ENCODE measurements at regions not wholly inside any gene's neighbourhood (a gene's known extent, or its start where the extent isn't known, plus 50 kb on each side); places are given as distances from the start of the nearest gene placed in this dataset.
"Not testable (repeated sequence)": the region's sequence is repeated elsewhere in the genome, so short reads cannot be mapped to it uniquely, and the experiment has no call there.

DNA sequence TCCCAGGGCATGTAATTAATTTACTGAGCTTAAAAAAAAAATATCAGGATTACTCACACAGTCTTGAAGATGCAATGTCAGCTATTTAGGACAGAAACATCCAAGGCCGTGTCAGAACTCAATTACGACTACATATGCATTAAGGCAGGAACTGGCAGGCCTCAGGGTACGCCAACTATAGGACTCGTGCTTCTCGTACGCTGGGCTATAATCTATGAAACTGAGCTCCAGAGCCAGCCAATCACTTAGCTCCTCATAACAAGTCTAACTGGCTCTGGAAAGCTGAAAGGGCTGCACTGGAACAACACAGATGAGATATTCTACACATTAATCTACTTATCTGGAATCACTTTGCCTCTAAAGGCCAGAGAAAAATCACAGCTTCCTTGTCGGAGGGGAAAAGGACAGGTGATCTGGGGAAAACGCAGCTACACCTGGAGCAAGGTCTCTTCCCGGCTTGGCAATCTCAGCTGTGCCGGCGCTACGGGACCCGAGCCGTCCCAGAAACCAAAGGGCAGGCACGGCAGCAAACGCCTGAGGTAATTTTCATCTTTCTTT is 212.0 kb downstream of the DEPDC1B start:
- no peak for DNase-seq

GRCh38 chr5:60487476-60487875 is 212.5 kb downstream of the DEPDC1B start:
- DNase-seq, result no peak

DNA sequence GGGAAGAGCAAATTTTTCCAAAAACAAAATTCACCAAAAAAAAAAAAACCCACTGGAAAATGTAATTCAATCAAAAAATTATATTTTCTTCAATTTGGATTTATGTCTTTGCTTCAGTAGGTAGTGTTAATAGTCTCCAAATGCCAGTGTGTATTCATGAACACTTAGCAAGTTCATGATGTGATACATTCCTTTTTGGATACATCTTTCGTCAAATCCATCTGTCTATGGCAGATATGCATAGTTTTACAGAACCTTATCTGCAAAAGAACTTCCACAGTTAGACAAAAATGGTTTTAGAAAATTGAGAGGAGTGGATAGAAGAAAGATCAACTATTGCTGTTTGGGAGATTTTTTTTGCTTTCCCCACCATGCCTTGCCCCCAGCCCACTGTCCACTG is 214.6 kb downstream of the DEPDC1B start:
- no peak for DNase-seq

- no peak for DNase-seq
Observed at GRCh38 chr5:60483050-60483449, 216.9 kb downstream of the DEPDC1B start.

- DNase-seq, result no peak
Observed at GRCh38 chr5:60482301-60482700, 217.7 kb downstream of the DEPDC1B start.

- no peak for DNase-seq
Observed at GRCh38 chr5:60479542-60479941, 220.4 kb downstream of the DEPDC1B start.

DNA sequence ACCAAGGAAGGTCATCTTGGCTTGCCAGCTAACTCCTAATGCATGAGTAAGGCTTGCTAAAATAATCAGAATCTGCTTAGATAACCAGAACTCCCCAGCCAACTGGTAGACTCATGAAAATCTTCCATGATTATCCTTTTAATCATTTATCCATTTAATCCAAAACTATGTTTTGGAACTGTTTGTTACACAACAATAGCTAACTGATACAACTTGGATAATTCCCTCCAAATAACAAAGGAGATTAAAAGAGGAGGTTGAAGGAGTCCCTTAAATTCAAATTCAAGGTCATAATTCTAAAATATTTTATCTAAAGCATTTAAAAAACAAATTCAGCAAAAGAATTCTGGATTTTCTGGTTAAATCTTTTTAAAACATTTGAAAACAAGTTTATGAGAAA is 222.1 kb downstream of the DEPDC1B start:
- no peak for DNase-seq

- DNase-seq, result no peak
Observed at GRCh38 chr5:60473654-60474053, 226.3 kb downstream of the DEPDC1B start.

DNA sequence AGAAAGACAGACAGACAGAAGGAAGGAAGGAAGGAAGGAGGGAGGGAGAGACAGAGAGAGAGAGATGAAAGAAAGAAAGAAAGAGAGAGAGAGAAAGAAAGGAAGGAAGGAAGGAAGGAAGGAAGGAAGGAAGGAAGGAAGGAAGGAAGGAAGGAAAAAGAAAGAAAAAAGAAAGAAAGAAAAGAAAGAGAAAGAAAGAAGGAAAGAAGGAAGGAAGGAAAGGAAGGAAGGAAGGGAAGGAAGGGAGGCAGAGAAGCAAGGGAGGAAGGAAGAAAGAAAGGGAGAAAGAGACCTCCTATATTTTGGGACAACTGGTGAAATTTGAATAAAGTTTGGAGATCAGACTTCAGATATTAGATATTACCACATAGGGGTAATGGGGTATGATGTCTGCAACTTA is 226.9 kb downstream of the DEPDC1B start:
- not testable (repeated sequence) for DNase-seq

GRCh38 chr5:60470881-60471280 is 229.1 kb downstream of the DEPDC1B start:
- no peak for DNase-seq

GRCh38 chr5:60469286-60469685 is 230.7 kb downstream of the DEPDC1B start:
- no peak for DNase-seq

DNA sequence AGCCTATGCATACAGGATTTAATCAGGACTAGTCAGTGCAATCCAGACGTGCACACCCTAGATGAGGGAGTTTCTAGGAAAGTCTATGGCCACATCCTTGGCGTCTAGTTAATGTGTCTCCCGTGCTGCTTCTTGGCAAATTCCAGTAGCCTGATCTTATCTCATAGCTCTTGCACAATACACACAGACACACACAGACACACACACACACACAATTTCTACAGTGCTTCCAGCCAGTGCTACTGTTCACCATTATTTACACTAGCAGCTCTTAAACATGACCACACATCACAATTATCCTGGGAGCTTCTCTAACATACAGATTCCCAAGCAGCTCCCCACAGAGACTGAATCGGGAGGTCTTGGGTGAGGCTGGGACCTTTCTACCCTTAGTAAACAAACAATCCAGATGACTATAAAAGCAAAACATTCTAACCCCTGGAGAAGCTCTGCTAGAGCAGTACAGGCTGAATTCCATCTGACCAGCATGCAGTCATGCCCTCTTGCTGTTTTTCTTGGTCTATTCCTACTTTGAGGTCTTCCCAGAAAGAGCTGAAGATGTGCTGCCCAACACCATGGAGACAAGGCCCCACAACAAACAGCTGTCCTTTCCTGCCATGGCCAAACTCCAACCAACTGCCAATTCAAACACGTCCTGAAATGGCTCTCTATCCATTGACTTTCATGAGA is 236.6 kb downstream of the DEPDC1B start:
- no peak for DNase-seq

GRCh38 chr5:60458666-60459065 is 241.3 kb downstream of the DEPDC1B start:
- no peak for DNase-seq

- no peak for DNase-seq
Observed at GRCh38 chr5:60457233-60457632, 242.7 kb downstream of the DEPDC1B start.

DNA sequence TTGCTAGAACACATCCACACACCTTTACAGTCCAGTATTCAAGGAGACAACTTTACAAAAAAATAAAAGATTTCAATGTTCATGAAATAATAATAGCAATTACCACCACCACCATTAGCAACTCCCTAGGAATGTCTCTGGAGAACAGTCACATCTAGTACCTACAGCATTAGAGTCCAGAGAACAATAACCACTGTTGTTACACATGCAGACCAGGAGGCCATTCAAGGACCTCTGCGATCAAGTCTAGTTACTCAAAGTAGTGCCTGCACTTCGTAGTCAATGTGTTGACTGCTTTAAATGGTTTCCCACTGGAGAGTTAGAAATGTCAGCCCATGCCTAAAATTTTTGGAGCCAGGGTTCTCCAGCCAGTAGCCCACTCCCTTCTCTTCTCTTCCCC is 244.4 kb downstream of the DEPDC1B start:
- no peak for DNase-seq

- not testable (repeated sequence) for DNase-seq
Observed at GRCh38 chr5:60454277-60454676, 245.7 kb downstream of the DEPDC1B start.

DNA sequence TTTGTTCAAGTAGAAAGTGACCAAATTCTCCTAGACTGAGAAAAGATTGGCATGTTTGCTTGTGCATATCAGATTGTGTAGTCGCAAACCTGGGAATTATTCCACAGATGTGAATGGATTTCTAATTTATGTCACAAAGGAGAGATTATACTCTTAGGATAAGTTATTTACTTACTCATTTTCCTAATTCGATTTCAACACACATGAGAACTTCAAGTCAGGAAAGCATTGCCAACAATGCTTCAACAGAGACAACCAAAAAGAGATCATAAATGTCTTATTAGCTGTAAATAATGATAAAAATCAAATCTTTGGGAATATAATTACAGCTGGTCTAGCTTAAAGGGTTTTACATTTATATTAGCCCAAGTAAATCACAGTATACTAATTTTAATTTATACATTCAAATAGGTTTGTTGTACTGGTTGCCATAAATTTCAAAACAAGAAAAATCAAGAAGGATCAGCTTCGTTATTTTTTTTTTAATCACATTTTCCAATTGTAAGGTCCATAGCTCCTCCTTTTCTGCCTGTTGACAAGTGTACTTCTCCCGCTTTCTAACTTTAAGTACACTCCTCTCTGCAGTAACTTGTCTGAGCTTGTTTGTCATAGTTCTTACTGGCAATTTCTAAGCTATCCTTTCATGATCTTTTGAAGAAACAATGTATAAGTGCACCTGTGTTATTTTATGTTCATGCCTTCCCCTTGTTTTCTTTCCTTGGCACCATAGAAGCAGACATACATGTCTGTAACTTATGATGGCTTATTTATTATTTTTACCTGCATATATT is 246.6 kb downstream of the DEPDC1B start:
- DNase-seq, result no peak

DNA sequence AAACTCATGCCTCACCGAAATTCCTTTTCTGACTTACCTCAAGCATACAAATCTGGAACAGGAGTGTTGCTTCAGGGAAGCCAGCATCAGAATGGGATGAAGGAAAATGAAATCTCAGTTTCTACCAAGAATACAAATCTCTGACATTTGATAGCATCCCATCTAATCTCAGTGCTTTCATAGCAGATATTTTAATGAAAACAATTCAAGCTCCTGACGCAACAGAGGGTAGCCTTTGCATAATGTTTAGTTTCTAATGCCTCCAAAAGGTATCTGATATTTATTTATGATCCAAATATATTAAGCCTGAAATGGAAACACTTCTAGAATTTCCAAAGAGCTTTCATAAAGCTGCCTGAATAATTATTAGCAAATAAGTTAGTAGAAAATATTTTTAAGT is 251.4 kb downstream of the DEPDC1B start:
- no peak for DNase-seq

- no peak for DNase-seq
Observed at GRCh38 chr5:60447488-60447920, 252.5 kb downstream of the DEPDC1B start.

DNA sequence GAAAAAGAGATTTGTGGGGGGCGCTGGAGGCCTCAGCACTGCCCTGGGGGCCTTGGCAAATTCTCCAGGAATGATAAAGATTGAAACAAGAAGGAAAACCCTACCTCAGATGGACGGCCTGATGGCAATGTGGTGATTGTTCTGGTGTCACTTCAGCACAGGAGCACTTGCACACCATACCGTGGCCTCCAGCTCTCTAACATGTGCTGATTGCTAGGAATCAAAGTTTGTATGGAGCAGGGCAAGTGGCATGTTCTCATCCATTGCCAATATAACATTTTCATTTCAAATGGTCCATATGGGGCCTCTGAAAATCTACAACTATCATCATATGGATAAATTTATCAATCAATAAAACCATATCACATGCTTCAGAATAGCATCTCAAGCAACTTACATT is 253.0 kb downstream of the DEPDC1B start:
- no peak for DNase-seq

- no peak for DNase-seq
Observed at GRCh38 chr5:60445921-60446320, 254.0 kb downstream of the DEPDC1B start.

DNA sequence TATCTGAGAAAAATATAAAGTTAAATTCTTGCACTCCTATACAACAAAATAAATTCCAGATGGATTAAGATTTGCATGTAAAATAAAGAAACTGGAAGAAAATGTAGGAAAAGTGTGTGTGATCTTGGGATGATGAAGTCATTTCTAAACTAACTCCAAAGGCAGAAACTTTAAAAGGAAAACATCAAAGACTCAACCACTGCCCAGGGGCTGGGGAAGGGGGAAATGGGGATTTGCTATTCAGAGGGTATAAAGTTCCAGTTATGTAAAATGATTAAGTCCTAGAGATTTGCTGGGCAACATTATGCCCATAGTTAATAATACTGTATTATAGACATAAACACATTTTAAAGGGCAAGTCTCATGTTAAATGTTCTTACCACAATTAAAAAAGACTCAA is 254.5 kb downstream of the DEPDC1B start:
- no peak for DNase-seq

DNA sequence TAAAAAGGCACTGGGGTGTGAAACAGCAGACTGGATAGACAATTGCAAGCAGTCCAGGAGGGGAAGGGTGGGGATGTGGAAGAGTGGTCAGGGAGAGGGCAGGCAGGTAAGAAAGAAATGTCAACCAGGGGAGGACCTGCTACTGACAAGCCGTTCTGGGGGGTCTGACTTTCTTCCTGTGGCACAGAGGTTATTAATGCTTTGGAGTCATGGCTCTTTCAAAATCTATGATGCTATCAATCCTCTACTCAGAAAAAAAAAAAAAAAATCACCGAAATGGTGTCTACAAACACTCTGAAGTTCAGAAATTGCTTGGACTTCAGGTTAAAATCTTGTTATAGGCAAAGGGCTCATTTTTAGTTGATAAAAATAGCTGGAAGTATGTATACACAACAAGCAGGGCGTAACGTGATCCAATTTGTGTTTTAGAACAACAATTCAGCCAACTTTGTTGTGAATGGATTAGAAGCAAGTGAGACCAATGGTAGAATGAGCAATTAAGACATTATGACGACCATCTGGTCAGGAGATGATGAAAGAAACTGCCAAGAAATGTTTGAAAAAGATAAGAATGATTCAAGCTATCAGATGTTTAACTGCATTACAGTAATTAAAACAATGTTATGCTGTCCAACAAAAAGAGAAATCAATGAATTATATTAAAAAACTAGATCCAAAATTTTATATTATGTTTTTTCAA is 255.2 kb downstream of the DEPDC1B start:
- DNase-seq, result no peak

- DNase-seq, result no peak
Observed at GRCh38 chr5:60439552-60439951, 260.4 kb downstream of the DEPDC1B start.

Measured in activated T-cell treated with anti-CD3 and anti-CD28 coated beads, Interleukin-2, amount 50 U/mL, for 48 hours (primary cell).